Pancreas (tissue), 10 donors: ENCODE measurements at regions not wholly inside any gene's neighbourhood (a gene's known extent, or its start where the extent isn't known, plus 50 kb on each side); places are given as distances from the start of the nearest gene placed in this dataset.

ENCODE experiments used
- ATAC-seq, 4 donors: fragments of 200-7000 bp; cut with Tn5 transposase; one replicate each; pipeline versions ENCODE4 v1.8.0 to v1.9.1; 2020; ENCODE audit warnings: mild to moderate bottlenecking in 4 of 4, moderate library complexity in 4 of 4
- DNase-seq, 6 donors: peaks; one replicate each; pipeline ENCODE4 v3.0.0-alpha.2; 2020
- FAIRE-seq: peaks from 2 replicates; lab custom pipeline; 2012; peaks lifted over from hg19 to GRCh38; lab: Jason Lieb, UNC
- H3K27ac ChIP-seq, 4 donors: fragments of 200-600 bp; sonication (generic); 1 replicate in 3 of 4; 2 replicates in 1 of 4; pipeline versions ENCODE4 v1.5.0 to v1.8.0; 2020
- H3K27me3 ChIP-seq, 4 donors: fragments of 200-600 bp; one replicate each; pipeline ENCODE4 v1.8.0; 2021
- H3K36me3 ChIP-seq, 3 donors: fragments of 200-600 bp; sonication (generic) in 1 of 3; one replicate each; pipeline versions ENCODE4 v1.5.0 to v1.8.0; 2020 to 2021
- H3K4me1 ChIP-seq, 3 donors: fragments of 200-600 bp; one replicate each; pipeline ENCODE4 v1.8.0; 2021
- H3K4me3 ChIP-seq, 4 donors: fragments of 200-600 bp; sonication (generic) in 2 of 4; one replicate each; pipeline versions ENCODE4 v1.5.0 to v1.8.0; 2020 to 2021
- H3K9me3 ChIP-seq, 4 donors: fragments of 200-600 bp; one replicate each; pipeline ENCODE4 v1.8.0; 2021
- CTCF ChIP-seq, 4 donors: fragments of 200-600 bp; sonication (generic) in 3 of 4; IDR thresholded peaks; one replicate each; pipeline versions ENCODE4 v1.5.0 to v1.8.0; 2021; ENCODE audit warnings: antibody characterized with exemption in 4 of 4
- WGBS, 2 donors: extraction: QIAGEN DNeasy Blood & Tissue Kit; methylation state at CpG; one replicate each; pipeline ENCODE4 v1.1.7; 2013; 5-methylcytosine and 5-hydroxymethylcytosine counted together
- intact Hi-C, 3 donors: fragments of 100-400 bp; cut with DNase I; formaldehyde crosslinking; loops; one replicate each; pipeline versions ENCODE4 v1.11.1 to v1.14.2; 2022
- donor health status: healthy with polysubstance abuse.
- donor health status: DM: no; HTN: no; CAD: no; lungs with moderate emphysema.
- donor health status: DM: no; HTN: no; CAD: no.
- donor health status: control.
- donor health status: control.
- donor health status: Bipolar disorder and iron deficiency.
- donor health status: DM: yes; HTN: yes; CAD: no.
- donor health status: DM: no; HTN: no; CAD: no.
- donor health status: DM: no; HTN: no; CAD: no.
- donor health status: DM: yes; HTN: yes; CAD: no.

GRCh38 chr1:229817936-229818335, 191.9 kb downstream of the URB2 start:
- no peaks in the 10 kb centered on the region for H3K9me3 ChIP-seq
- H3K27me3 ChIP-seq, result no peaks in the 10 kb centered on the region
- DNase-seq, result no peak
- TF ChIP-seq CTCF (IDR thresholded peaks at IDR 0.05), result no peak
- 84 to 85% methylated on average over 1 of the region's 1 CpG for WGBS, 2 donors
- intact Hi-C loops, result no loop called here
- no peak for ATAC-seq
- FAIRE-seq, result no peak
- no peak overlapping the region for H3K4me3 ChIP-seq
- H3K27ac ChIP-seq, result no peak overlapping the region
- no peaks in the 10 kb centered on the region for H3K36me3 ChIP-seq
- H3K4me1 ChIP-seq, result no peaks in the 10 kb centered on the region

- intact Hi-C loops, result no loop called here
- no peak overlapping the region for H3K4me3 ChIP-seq
- no peaks in the 10 kb centered on the region for H3K36me3 ChIP-seq
- FAIRE-seq, result no peak
- DNase-seq, result no peak
- no peak for ATAC-seq
- no peaks in the 10 kb centered on the region for H3K27me3 ChIP-seq
- H3K27ac ChIP-seq, result no peak overlapping the region
- no peak for TF ChIP-seq CTCF (IDR thresholded peaks at IDR 0.05)
- no peaks in the 10 kb centered on the region for H3K9me3 ChIP-seq
- H3K4me1 ChIP-seq, result no peaks in the 10 kb centered on the region
- WGBS, 2 donors, result 79 to 81% methylated on average over 1 of the region's 1 CpG
Measured at GRCh38 chr1:229819091-229819490, 193.0 kb downstream of the URB2 start.

GRCh38 chr1:229822026-229822425, 196.0 kb downstream of the URB2 start:
- Histone ChIP-seq H3K9me3 (no peaks in the 10 kb centered on the region), H3K27ac (no peak overlapping the region), H3K4me3 (no peak overlapping the region), H3K4me1 (no peaks in the 10 kb centered on the region), H3K36me3 (no peaks in the 10 kb centered on the region), H3K27me3 (no peaks in the 10 kb centered on the region)
- no peak for FAIRE-seq
- ATAC-seq, result no peak
- 72 to 78% methylated on average over 4 of the region's 4 CpGs for WGBS, 2 donors
- intact Hi-C loops, result no loop called here
- DNase-seq, result no peak
- TF ChIP-seq CTCF (IDR thresholded peaks at IDR 0.05), result no peak

GRCh38 chr1:229825042-229825441, 199.0 kb downstream of the URB2 start:
- Histone ChIP-seq H3K4me3 (no peak overlapping the region), H3K36me3 (no peaks in the 10 kb centered on the region), H3K27me3 (no peaks in the 10 kb centered on the region), H3K27ac (no peak overlapping the region), H3K4me1 (no peaks in the 10 kb centered on the region), H3K9me3 (no peaks in the 10 kb centered on the region)
- no peak for DNase-seq
- ATAC-seq, result no peak
- FAIRE-seq, result no peak
- 92 to 99% methylated on average over 2 of the region's 2 CpGs for WGBS, 2 donors
- TF ChIP-seq CTCF (IDR thresholded peaks at IDR 0.05), result no peak
- intact Hi-C loops, result no loop called here

- no peak for DNase-seq
- Histone ChIP-seq H3K27ac (no peak overlapping the region), H3K4me3 (no peak overlapping the region), H3K27me3 (no peaks in the 10 kb centered on the region), H3K9me3 (no peaks in the 10 kb centered on the region), H3K4me1 (no peaks in the 10 kb centered on the region), H3K36me3 (no peaks in the 10 kb centered on the region)
- intact Hi-C loops, result no loop called here
- no peak for TF ChIP-seq CTCF (IDR thresholded peaks at IDR 0.05)
- FAIRE-seq, result no peak
- no peak for ATAC-seq
- WGBS, 2 donors, result 88 to 95% methylated on average over 2 of the region's 2 CpGs
Measured at GRCh38 chr1:229828461-229828860, 202.4 kb downstream of the URB2 start.
